Peyer's patch (tissue), 4 donors: ENCODE measurements at regions not wholly inside any gene's neighbourhood (a gene's known extent, or its start where the extent isn't known, plus 50 kb on each side); places are given as distances from the start of the nearest gene placed in this dataset.

Experiments
- CTCF ChIP-seq, 6 experiments: fragments of 450-650 bp in 4 of 6; fragments of 200-600 bp in 2 of 6; sonication (generic) in 1 of 6; IDR thresholded peaks; one replicate each; pipeline ENCODE4 v1.5.1; 2017 to 2019; ENCODE audit warnings: antibody characterized with exemption in 6 of 6, mild to moderate bottlenecking in 3 of 6, moderate library complexity in 1 of 6
- POLR2A ChIP-seq, 2 donors: fragments of 450-650 bp; IDR thresholded peaks; one replicate each; pipeline ENCODE4 v1.5.1; 2017; ENCODE audit warnings: antibody characterized with exemption in 2 of 2, mild to moderate bottlenecking in 2 of 2, moderate library complexity in 2 of 2

GRCh38 chr10:27345455-27345920 is 104.9 kb upstream of the ACBD5 start:
- TF ChIP-seq CTCF (IDR thresholded peaks at IDR 0.05) (no peak), POLR2A (IDR thresholded peaks at IDR 0.05) (no peak)
